IPS DF 6.9 (cell line): ENCODE measurements at regions not wholly inside any gene's neighbourhood (a gene's known extent, or its start where the extent isn't known, plus 50 kb on each side); places are given as distances from the start of the nearest gene placed in this dataset.

Source experiments
- DNase-seq: peaks from one replicate; pipeline ENCODE4 v3.0.0-alpha.2; 2013; ENCODE audit warnings: low read depth, low spot score
- H3K27ac ChIP-seq: one replicate; pipeline ENCODE4 v1.5.1; 2013; ENCODE audit warnings: low read length, control low read depth
- H3K27me3 ChIP-seq: 2 replicates; pipeline ENCODE4 v1.6.1; 2013; ENCODE audit warnings: mild to moderate bottlenecking, low read length; ENCODE audit not compliant: control insufficient read depth, insufficient read depth
- H3K36me3 ChIP-seq: 2 replicates; pipeline ENCODE4 v1.6.1; 2013; ENCODE audit warnings: low read length; ENCODE audit not compliant: control insufficient read depth, insufficient read depth
- H3K4me1 ChIP-seq: 2 replicates; pipeline ENCODE4 v1.6.1; 2013; ENCODE audit warnings: low read length; ENCODE audit not compliant: control insufficient read depth, insufficient read depth
- H3K4me3 ChIP-seq: 2 replicates; pipeline ENCODE4 v1.5.1; 2013; ENCODE audit warnings: mild to moderate bottlenecking, low read length
- H3K9me3 ChIP-seq: 2 replicates; pipeline ENCODE4 v1.6.1; 2013; ENCODE audit warnings: low read length, inconsistent platforms; ENCODE audit not compliant: control insufficient read depth, insufficient read depth
- WGBS: extraction: QIAGEN DNeasy Blood & Tissue Kit; methylation state at CpG from one replicate; pipeline ENCODE4 v1.1.7; 2013; ENCODE audit warnings: mixed read lengths, missing lambda C conversion rate; ENCODE audit not compliant: insufficient read length, insufficient coverage; 5-methylcytosine and 5-hydroxymethylcytosine counted together

DNA sequence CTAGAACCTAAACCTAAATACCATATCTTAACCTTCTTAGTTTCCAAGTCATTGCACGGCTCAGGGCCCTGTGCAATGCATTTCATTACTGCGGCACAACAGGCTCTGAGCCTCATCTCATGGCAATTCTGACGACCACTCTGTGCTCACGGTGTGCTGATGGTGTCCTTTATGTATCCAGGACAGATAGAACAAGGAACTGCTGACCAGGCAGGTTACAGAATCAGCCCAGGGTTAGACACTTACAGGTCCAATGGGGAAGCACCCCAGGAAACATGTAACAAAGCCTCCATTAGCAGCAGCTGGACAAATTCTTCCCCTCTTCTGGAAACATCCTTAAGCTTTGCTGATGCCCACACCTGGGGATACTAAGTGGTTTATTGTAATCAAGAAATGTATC lies 91.9 kb upstream of the NSMCE3 start:
- WGBS = no CpG with 5 or more reads among the region's 4 CpGs

DNA sequence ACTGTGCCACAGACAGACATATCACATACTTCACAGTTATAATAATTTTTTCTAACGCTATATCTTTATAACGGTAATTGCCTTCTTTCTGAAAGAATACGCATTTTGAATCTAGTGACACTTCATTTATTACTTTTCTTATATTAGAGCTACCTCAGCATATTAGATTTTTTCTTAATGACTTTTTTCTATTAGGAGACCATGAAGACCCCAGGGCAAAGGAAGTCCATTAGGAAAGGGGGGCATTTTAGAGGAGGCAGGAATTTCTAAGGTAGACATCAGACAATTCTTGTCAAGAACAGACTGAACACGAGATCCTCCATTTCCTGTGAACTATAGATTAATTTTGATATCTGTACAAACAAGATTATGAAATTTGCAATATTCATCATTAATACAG lies 90.5 kb upstream of the NSMCE3 start:
- WGBS = 100% methylated on average over 3 of the region's 4 CpGs
- peaks cover 3% of the 10 kb centered on the region; the same call in 1 of the 2 replicates for H3K4me1 ChIP-seq
- H3K27ac ChIP-seq = no peak overlapping the region
- no peaks in the 10 kb centered on the region for H3K36me3 ChIP-seq
- no peaks in the 10 kb centered on the region for H3K9me3 ChIP-seq
- no peak for DNase-seq
- H3K4me3 ChIP-seq = no peak overlapping the region
- H3K27me3 ChIP-seq = no peaks in the 10 kb centered on the region

More for the DNA sequence above, 91.9 kb upstream of the NSMCE3 start:
- Histone ChIP-seq H3K36me3 (no peaks in the 10 kb centered on the region), H3K27ac (no peak overlapping the region), H3K9me3 (no peaks in the 10 kb centered on the region), H3K27me3 (no peaks in the 10 kb centered on the region), H3K4me1 (peaks cover 3% of the 10 kb centered on the region; the same call in 1 of the 2 replicates), H3K4me3 (no peak overlapping the region)
- no peak for DNase-seq

DNA sequence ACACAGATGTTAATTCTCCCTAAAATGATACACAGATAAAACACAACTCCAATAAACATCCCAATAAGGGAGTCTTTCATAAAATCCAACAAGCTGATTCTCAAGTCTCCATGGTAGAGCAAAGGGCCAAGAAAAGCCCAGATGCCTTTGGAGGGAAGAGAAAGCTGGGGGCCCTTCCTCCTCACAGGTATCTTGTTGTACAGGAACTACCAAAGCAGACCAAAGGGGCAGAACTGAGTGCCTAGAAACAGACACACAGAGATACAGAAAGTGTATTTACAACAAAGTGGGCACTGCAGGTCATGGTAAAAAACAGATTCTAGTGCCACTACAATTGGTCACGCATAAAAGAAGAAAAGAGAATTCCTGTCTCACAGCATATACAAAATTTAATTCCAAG lies 87.2 kb upstream of the NSMCE3 start:
- Histone ChIP-seq H3K36me3 (no peaks in the 10 kb centered on the region), H3K27ac (no peak overlapping the region), H3K27me3 (no peaks in the 10 kb centered on the region), H3K4me3 (no peak overlapping the region), H3K4me1 (no peaks in the 10 kb centered on the region), H3K9me3 (no peaks in the 10 kb centered on the region)
- no peak for DNase-seq
- no CpG with 5 or more reads among the region's 1 CpG for WGBS

DNA sequence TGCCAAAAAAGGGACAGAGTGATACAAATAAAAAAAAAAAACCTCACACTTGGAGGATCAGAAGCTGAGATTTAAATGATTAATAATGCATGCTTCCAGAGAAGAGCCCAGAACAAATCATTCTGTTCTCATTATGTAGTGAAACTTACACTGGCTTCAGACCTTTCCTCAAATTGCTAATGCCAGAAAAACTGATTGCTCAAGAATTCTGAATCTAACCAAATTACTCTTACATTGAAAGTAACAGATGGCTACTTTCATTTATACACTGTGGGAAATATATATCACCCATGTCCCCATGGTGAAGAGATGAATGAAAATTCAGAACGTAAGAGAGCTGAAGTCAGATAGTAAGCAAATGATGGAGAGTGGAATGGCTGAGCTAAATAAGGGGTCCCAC lies 85.9 kb upstream of the NSMCE3 start:
- H3K27ac ChIP-seq = no peak overlapping the region
- no peaks in the 10 kb centered on the region for H3K36me3 ChIP-seq
- no peak for DNase-seq
- no peak overlapping the region for H3K4me3 ChIP-seq
- WGBS = no CpG with 5 or more reads among the region's 1 CpG
- H3K4me1 ChIP-seq = no peaks in the 10 kb centered on the region
- H3K27me3 ChIP-seq = no peaks in the 10 kb centered on the region
- no peaks in the 10 kb centered on the region for H3K9me3 ChIP-seq

DNA sequence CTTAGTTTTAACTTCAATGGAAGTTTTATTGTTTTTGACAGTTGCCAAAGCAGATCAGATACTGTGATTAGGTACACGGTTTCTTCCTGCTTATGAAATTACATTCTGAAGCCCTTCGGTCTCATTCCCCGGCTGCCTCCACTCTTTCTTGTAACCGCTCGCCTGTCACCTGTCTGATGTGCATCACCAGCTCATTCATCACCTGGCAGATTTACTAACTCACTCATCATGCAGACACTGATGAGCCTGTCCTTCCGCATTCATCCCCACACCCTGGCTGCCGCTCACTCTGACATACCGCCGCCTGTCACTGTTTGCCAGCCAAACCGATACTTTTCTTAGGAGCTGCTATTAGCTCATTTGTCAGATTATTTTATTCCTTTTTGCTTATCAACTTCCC lies 82.8 kb upstream of the NSMCE3 start:
- no peak overlapping the region for H3K4me3 ChIP-seq
- H3K4me1 ChIP-seq = 0 out of 2 replicates have a peak, but pooled peaks cover 1% of the 10 kb centered on the region
- H3K27ac ChIP-seq = no peak overlapping the region
- H3K36me3 ChIP-seq = no peaks in the 10 kb centered on the region
- H3K9me3 ChIP-seq = no peaks in the 10 kb centered on the region
- no peak for DNase-seq
- no peaks in the 10 kb centered on the region for H3K27me3 ChIP-seq
- WGBS = no CpG with 5 or more reads among the region's 10 CpGs

DNA sequence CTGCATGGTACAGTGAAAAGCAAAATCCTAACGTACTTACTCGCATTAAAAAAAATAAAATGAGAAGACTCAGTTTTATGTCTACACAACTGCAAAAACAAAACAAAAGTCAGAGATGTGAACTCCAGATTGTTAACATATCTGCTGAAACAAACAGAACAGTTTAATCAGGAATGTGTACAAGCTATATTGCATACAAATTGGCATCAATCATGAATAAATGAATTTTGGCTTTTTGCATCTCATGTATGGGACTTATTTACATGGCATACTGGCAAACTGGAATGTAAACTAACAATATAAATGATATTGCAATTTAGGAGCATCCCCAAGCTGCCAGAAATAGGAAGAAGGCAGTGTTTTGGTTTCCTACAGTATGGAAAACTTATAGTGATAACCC lies 79.6 kb upstream of the NSMCE3 start:
- Histone ChIP-seq H3K4me1 (peaks cover 8% of the 10 kb centered on the region; the same call in 1 of the 2 replicates), H3K27ac (no peak overlapping the region), H3K4me3 (no peak overlapping the region), H3K36me3 (no peaks in the 10 kb centered on the region), H3K27me3 (no peaks in the 10 kb centered on the region), H3K9me3 (no peaks in the 10 kb centered on the region)
- no CpG with 5 or more reads among the region's 2 CpGs for WGBS
- no peak for DNase-seq

DNA sequence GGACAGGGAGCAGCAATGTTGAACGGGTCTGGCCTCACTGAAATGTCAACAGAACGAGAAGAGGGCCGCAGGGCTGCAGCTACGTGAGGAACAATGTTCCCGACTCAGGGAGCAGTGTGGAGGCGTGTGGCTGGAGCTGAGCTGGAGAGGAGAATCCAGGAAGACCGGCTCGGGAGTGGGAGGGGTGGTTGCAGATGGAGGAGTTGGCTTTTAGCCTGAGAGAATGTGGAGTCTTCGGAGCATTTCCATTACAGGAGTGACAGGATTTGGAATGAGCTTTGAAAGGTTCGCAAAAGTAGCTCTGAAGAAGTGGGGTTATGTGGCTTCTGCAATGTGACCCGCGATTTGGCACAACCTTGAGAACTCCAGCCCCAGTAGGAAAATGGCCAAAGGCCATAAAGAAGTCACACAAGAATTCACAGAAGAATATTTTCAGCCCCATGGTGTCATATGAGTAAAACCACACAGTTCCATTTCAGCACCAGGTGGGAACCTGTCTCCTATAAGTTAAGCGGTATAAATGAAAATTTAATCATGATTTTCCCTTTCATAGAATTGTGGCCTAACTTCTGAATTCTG lies 78.8 kb upstream of the NSMCE3 start:
- Histone ChIP-seq H3K27ac (no peak overlapping the region), H3K4me1 (peaks cover 8% of the 10 kb centered on the region; the same call in 1 of the 2 replicates), H3K27me3 (no peaks in the 10 kb centered on the region), H3K4me3 (no peak overlapping the region), H3K9me3 (no peaks in the 10 kb centered on the region), H3K36me3 (no peaks in the 10 kb centered on the region)
- WGBS = no CpG with 5 or more reads among the region's 13 CpGs
- no peak for DNase-seq

DNA sequence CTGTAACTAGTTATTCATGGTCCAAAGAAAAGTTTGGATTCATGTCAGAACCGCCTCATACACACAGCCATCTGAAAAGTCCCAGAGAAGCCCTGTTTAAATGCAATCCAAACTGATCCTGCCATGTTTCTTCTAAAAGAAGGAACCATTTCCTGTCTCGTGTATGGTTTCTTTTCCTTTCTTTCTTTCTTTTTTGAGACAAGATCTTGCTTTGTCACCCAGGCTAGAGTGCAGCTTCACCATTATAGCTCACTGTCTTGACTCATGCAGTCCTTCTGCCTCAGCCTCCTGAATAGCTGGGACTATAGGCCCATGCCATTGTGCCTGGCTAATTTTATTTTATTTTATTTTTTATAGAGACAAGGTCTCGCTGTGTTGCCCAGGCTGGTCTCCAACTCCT lies 77.4 kb upstream of the NSMCE3 start:
- Histone ChIP-seq H3K9me3 (no peaks in the 10 kb centered on the region), H3K27ac (no peak overlapping the region), H3K4me3 (no peak overlapping the region), H3K36me3 (no peaks in the 10 kb centered on the region), H3K4me1 (peaks cover 8% of the 10 kb centered on the region; the same call in 1 of the 2 replicates), H3K27me3 (no peaks in the 10 kb centered on the region)
- no peak for DNase-seq
- WGBS = no CpG with 5 or more reads among the region's 3 CpGs

DNA sequence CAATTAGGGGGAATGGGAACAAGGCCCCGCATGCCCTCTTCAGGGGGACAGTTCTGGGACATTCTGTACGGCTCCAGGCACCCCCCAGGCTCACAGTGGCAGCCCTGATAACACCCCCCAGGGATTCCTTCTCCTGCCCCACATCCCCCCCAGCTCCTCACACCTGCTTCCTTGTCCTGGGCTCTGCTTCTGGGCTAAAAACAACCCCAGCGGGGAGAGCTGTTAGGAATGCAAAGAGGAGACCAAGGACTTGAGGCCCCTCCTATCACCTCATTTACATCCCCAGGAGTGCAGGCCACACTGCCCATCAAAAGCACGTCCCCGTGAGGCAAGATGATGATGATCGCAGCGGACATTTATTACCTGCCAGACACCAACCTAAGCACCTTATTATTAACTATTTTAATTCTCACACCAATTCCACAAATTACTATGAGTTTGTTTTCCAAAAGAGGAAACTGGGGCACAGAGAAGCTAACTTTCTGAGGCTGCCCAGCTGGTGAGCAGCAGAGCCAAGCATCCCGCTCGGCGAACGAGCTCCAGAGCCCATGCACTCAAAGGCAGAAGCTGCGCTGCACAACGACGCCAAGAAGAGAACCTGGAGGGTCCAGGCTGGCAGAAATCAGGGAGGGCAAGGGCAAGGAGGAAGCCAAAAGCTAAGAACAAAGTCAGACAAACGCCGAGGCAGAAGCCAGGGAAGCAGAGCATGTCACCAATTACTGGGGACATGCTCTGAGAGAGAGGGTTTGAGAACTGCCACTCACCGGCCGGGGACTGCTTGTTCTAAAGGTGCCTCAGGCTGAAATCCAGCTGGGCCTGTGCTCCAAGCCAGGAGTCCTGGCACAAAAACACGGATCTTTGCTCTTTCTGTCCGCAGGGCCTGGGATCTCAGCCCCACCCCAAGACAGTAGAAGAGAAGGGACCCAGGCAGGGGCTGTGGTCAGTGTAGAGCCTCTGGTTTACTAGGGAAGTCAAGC lies 76.2 kb upstream of the NSMCE3 start:
- Histone ChIP-seq H3K27me3 (no peaks in the 10 kb centered on the region), H3K4me1 (peaks cover 9% of the 10 kb centered on the region; the same call in 1 of the 2 replicates), H3K27ac (no peak overlapping the region), H3K4me3 (no peak overlapping the region), H3K36me3 (no peaks in the 10 kb centered on the region), H3K9me3 (no peaks in the 10 kb centered on the region)
- WGBS = no CpG with 5 or more reads among the region's 20 CpGs
- DNase-seq = no peak

DNA sequence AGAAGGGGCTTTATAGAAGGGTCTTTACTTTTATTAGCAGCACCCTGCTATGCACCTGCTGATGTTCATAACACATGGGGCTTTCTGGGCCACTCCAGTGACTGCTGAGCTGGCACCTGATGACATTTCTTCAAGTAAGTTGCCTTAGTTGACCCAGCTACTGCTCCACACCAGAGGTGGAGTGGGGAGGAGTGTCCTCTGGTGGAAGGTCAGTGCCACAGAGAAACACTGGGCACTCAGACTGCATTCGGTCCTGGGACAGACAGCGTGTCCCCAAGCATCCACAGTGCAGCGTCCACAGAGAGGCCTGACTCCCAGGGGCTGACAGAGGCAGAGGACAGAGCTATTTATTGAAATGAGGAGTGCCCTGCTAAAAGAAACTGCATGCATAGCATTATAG lies 74.9 kb upstream of the NSMCE3 start:
- WGBS = no CpG with 5 or more reads among the region's 3 CpGs
- peaks cover 9% of the 10 kb centered on the region; the same call in 1 of the 2 replicates for H3K4me1 ChIP-seq

More for the DNA sequence above, 74.9 kb upstream of the NSMCE3 start:
- Histone ChIP-seq H3K4me3 (no peak overlapping the region), H3K27ac (no peak overlapping the region), H3K27me3 (no peaks in the 10 kb centered on the region), H3K36me3 (no peaks in the 10 kb centered on the region), H3K9me3 (no peaks in the 10 kb centered on the region)
- no peak for DNase-seq
